ENCODE measurements at regions not wholly inside any gene's neighbourhood (a gene's known extent, or its start where the extent isn't known, plus 50 kb on each side); places are given as distances from the start of the nearest gene placed in this dataset.

DNA sequence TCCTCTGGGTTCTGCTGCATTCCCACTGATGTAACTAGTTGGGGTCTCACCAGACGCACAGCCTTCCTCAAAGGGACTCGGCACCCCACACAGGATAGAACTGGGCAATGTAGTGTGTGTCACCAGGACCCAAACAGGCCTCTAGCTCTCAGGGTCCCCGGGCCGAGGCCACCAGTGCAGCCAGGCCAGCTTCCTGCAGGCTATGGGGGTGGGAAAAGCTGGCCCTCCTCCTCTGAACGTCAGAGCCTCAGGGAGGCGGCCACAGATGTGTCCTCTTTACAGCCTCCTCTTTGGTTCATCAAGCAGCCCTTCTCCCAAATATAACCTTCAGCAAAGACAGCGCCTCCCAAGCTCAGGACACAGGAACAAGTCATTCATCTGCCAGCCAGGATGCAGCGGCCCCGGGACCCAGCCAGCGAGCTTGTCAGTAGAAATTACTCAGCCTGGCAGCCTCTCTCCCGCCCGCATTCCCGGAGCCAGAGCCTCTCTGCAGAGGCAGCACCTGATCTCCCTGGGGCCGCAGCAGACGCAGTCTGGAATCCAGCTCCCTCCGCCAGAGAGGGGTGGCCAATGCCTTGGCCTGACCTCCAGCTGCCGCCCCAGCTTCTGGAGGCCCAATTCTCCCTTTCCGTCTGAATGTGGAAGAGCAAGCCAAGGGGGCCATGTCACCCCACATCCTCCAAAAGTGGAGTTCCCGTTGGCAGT, 288.5 kb downstream of the FBXW7 start:
- Histone ChIP-seq H3K9me2 (replicated peaks; ENCODE audit: low read depth, low read length) (no peaks in the 10 kb centered on the region), H2AFZ (ENCODE audit: low read length) (no peak overlapping the region), H3K4me2 (ENCODE audit: low read depth, low read length, poor library complexity, severe bottlenecking) (no peak overlapping the region), H3K9ac (ENCODE audit: low read depth, low read length, poor library complexity, severe bottlenecking) (no peak overlapping the region), H3K4me3 (ENCODE audit: low read length, poor library complexity, severe bottlenecking) (no peak overlapping the region), H3K9me3 (ENCODE audit: insufficient read depth, low read depth, low read length) (no peaks in the 10 kb centered on the region), H3K4me1 (ENCODE audit: insufficient read depth, low read length, poor library complexity, severe bottlenecking) (peaks cover 15% of the 10 kb centered on the region), H3K27me3 (ENCODE audit: insufficient read depth, low read length, poor library complexity, severe bottlenecking) (no peaks in the 10 kb centered on the region), H3K36me3 (ENCODE audit: insufficient read depth, low read length) (no peaks in the 10 kb centered on the region), H3F3A (ENCODE audit: low read depth) (no peaks in the 10 kb centered on the region), H4K20me1 (ENCODE audit: insufficient read depth, low read length, poor library complexity, severe bottlenecking) (no peaks in the 10 kb centered on the region), H3K79me2 (ENCODE audit: insufficient read depth, low read length) (no peaks in the 10 kb centered on the region)
- TF ChIP-seq, protein P1, sequence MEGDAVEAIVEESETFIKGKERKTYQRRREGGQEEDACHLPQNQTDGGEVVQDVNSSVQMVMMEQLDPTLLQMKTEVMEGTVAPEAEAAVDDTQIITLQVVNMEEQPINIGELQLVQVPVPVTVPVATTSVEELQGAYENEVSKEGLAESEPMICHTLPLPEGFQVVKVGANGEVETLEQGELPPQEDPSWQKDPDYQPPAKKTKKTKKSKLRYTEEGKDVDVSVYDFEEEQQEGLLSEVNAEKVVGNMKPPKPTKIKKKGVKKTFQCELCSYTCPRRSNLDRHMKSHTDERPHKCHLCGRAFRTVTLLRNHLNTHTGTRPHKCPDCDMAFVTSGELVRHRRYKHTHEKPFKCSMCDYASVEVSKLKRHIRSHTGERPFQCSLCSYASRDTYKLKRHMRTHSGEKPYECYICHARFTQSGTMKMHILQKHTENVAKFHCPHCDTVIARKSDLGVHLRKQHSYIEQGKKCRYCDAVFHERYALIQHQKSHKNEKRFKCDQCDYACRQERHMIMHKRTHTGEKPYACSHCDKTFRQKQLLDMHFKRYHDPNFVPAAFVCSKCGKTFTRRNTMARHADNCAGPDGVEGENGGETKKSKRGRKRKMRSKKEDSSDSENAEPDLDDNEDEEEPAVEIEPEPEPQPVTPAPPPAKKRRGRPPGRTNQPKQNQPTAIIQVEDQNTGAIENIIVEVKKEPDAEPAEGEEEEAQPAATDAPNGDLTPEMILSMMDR (conservative IDR thresholded peaks at IDR 0.05; ENCODE audit: low read length): no peak
- TF ChIP-seq EZH2phosphoT487 (IDR thresholded peaks at IDR 0.05; ENCODE audit: borderline replicate concordance): no peak

DNA sequence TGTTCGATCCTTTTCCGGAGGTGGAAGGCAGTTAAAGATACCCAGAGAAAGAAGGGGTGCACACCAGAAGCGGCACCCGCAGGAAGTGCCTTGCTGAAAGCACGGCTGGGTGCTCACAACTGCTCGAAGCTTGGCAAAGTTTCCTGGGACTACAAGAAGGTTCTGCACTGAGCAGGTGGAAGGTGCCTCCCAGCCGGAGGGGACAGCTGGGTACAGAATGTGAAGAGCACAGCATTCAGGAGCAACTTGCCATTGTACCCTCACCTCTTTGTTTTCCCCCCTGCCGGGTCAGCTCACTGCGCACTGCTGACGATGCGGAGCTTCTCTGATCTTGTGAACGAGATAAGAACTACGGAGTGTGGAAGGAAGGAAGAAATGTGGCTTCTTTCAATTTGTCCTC, 289.2 kb downstream of the FBXW7 start:
- no peaks in the 10 kb centered on the region for H3K79me2 ChIP-seq (ENCODE audit: insufficient read depth, low read length)
- no peaks in the 10 kb centered on the region for H3K27me3 ChIP-seq (ENCODE audit: insufficient read depth, low read length, poor library complexity, severe bottlenecking)
- H3K9me3 ChIP-seq (ENCODE audit: insufficient read depth, low read depth, low read length): no peaks in the 10 kb centered on the region
- TF ChIP-seq, protein P1 (conservative IDR thresholded peaks at IDR 0.05; ENCODE audit: low read length): no peak
- TF ChIP-seq EZH2phosphoT487 (IDR thresholded peaks at IDR 0.05; ENCODE audit: borderline replicate concordance): no peak
- H3K4me2 ChIP-seq (ENCODE audit: low read depth, low read length, poor library complexity, severe bottlenecking): no peak overlapping the region
- H3K4me3 ChIP-seq (ENCODE audit: low read length, poor library complexity, severe bottlenecking): no peak overlapping the region
- peaks cover 15% of the 10 kb centered on the region for H3K4me1 ChIP-seq (ENCODE audit: insufficient read depth, low read length, poor library complexity, severe bottlenecking)
- no peak overlapping the region for H3K9ac ChIP-seq (ENCODE audit: low read depth, low read length, poor library complexity, severe bottlenecking)
- H3K9me2 ChIP-seq (replicated peaks; ENCODE audit: low read depth, low read length): no peaks in the 10 kb centered on the region
- no peaks in the 10 kb centered on the region for H4K20me1 ChIP-seq (ENCODE audit: insufficient read depth, low read length, poor library complexity, severe bottlenecking)
- H2AFZ ChIP-seq (ENCODE audit: low read length): no peak overlapping the region
- no peaks in the 10 kb centered on the region for H3K36me3 ChIP-seq (ENCODE audit: insufficient read depth, low read length)
- no peaks in the 10 kb centered on the region for H3F3A ChIP-seq (ENCODE audit: low read depth)

GRCh38 chr4:152245680-152246079, 290.2 kb downstream of the FBXW7 start:
- H3K9me3 ChIP-seq (ENCODE audit: insufficient read depth, low read depth, low read length): no peaks in the 10 kb centered on the region
- no peak overlapping the region for H3K4me3 ChIP-seq (ENCODE audit: low read length, poor library complexity, severe bottlenecking)
- H3K36me3 ChIP-seq (ENCODE audit: insufficient read depth, low read length): no peaks in the 10 kb centered on the region
- no peak for TF ChIP-seq EZH2phosphoT487 (IDR thresholded peaks at IDR 0.05; ENCODE audit: borderline replicate concordance)
- TF ChIP-seq, protein P1 (conservative IDR thresholded peaks at IDR 0.05; ENCODE audit: low read length): no peak
- H3K27me3 ChIP-seq (ENCODE audit: insufficient read depth, low read length, poor library complexity, severe bottlenecking): no peaks in the 10 kb centered on the region
- H3K9me2 ChIP-seq (replicated peaks; ENCODE audit: low read depth, low read length): no peaks in the 10 kb centered on the region
- peaks cover 15% of the 10 kb centered on the region for H3K4me1 ChIP-seq (ENCODE audit: insufficient read depth, low read length, poor library complexity, severe bottlenecking)
- H3F3A ChIP-seq (ENCODE audit: low read depth): no peaks in the 10 kb centered on the region
- no peaks in the 10 kb centered on the region for H3K79me2 ChIP-seq (ENCODE audit: insufficient read depth, low read length)
- H3K4me2 ChIP-seq (ENCODE audit: low read depth, low read length, poor library complexity, severe bottlenecking): no peak overlapping the region
- H3K9ac ChIP-seq (ENCODE audit: low read depth, low read length, poor library complexity, severe bottlenecking): no peak overlapping the region
- no peak overlapping the region for H2AFZ ChIP-seq (ENCODE audit: low read length)
- H4K20me1 ChIP-seq (ENCODE audit: insufficient read depth, low read length, poor library complexity, severe bottlenecking): no peaks in the 10 kb centered on the region

Measured in Loucy (cell line).